Stimulated activated CD4-positive, alpha-beta T cell treated with anti-CD3 and anti-CD28 coated beads, Interleukin-4, amount 100 ng/mL, for 48 hours (primary cell): ENCODE measurements at regions not wholly inside any gene's neighbourhood (a gene's known extent, or its start where the extent isn't known, plus 50 kb on each side); places are given as distances from the start of the nearest gene placed in this dataset.

Experiments used
- DNase-seq, 2 donors: peaks; one replicate each; pipeline ENCODE4 v3.0.0-alpha.2; 2020; ENCODE audit warnings: low read depth in 2 of 2

GRCh38 chr11:82384308-82384707 is 349.4 kb downstream of the FAM181B start:
- DNase-seq, result no peak

- no peak for DNase-seq
Measured at GRCh38 chr11:82373781-82374542, 359.7 kb downstream of the FAM181B start.

GRCh38 chr11:82365351-82365750 is 368.3 kb downstream of the FAM181B start:
- no peak for DNase-seq

- no peak for DNase-seq
Measured at GRCh38 chr11:82356316-82356715, 377.3 kb downstream of the FAM181B start.

- no peak for DNase-seq
Measured at GRCh38 chr11:82355313-82355823, 378.3 kb downstream of the FAM181B start.

GRCh38 chr11:82326853-82327252 is 406.8 kb downstream of the FAM181B start:
- no peak for DNase-seq

GRCh38 chr11:82321206-82321605 is 412.5 kb downstream of the FAM181B start:
- no peak for DNase-seq

- no peak for DNase-seq
Measured at GRCh38 chr11:82315093-82315492, 418.6 kb downstream of the FAM181B start.

- no peak for DNase-seq
Measured at GRCh38 chr11:82308979-82309378, 424.7 kb downstream of the FAM181B start.

GRCh38 chr11:82305123-82305522 is 428.5 kb downstream of the FAM181B start:
- no peak for DNase-seq

GRCh38 chr11:82303671-82304070 is 430.0 kb downstream of the FAM181B start:
- no peak for DNase-seq

- no peak for DNase-seq
Measured at GRCh38 chr11:82288471-82288870, 445.2 kb downstream of the FAM181B start.

- no peak for DNase-seq
Measured at GRCh38 chr11:82270870-82271269, 462.8 kb downstream of the FAM181B start.

- no peak for DNase-seq
Measured at GRCh38 chr11:82268627-82269026, 465.0 kb downstream of the FAM181B start.

- no peak for DNase-seq
Measured at GRCh38 chr11:82267186-82267585, 466.5 kb downstream of the FAM181B start.

GRCh38 chr11:82261367-82261766 is 472.3 kb downstream of the FAM181B start:
- DNase-seq, result no peak

- no peak for DNase-seq
Measured at GRCh38 chr11:82250047-82250446, 483.6 kb downstream of the FAM181B start.

- no peak for DNase-seq
Measured at GRCh38 chr11:82246926-82247325, 486.7 kb downstream of the FAM181B start.

- DNase-seq, result no peak
Measured at GRCh38 chr11:82239498-82239897, 494.2 kb downstream of the FAM181B start.

GRCh38 chr11:82234256-82234655 is 499.4 kb downstream of the FAM181B start:
- DNase-seq, result no peak

GRCh38 chr11:82233201-82233600 is 500.5 kb downstream of the FAM181B start:
- DNase-seq, result no peak

- no peak for DNase-seq
Measured at GRCh38 chr11:82229341-82229740, 504.3 kb downstream of the FAM181B start.

- no peak for DNase-seq
Measured at GRCh38 chr11:82225930-82226329, 507.7 kb downstream of the FAM181B start.

GRCh38 chr11:82225502-82225901 is 508.2 kb downstream of the FAM181B start:
- no peak for DNase-seq
